ENCODE measurements at regions not wholly inside any gene's neighbourhood (a gene's known extent, or its start where the extent isn't known, plus 50 kb on each side); places are given as distances from the start of the nearest gene placed in this dataset.

DNA sequence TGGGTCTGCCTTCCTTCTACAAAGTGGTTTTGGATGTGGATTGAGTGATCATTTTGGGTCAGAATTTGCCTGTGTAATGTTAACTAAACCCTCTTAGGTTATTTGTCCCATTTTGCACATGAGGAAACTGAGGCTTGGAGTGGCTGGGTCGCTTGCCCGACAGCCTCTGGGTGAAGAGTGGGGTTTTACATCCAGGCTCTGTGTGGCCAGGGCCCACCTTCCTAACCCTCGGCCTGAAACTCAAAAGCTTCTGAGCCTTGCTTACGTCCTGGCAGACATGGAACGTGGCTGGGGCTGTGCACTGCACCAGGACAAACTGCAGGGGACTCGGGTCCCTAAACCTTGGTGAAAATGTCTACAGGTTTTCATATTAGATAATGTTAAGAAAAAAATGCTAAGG lies 542.4 kb downstream of the TBC1D22A start:
- no peak for TF ChIP-seq CTCF (IDR thresholded peaks at IDR 0.05; ENCODE audit: low read length)
- no peak for TF ChIP-seq EZH2 (optimal IDR thresholded peaks at IDR 0.05; ENCODE audit: low read depth, low read length)

Data from MM.1S (cell line).